Memory B cell (primary cell): ENCODE measurements at regions not wholly inside any gene's neighbourhood (a gene's known extent, or its start where the extent isn't known, plus 50 kb on each side); places are given as distances from the start of the nearest gene placed in this dataset.

Source experiments
- ATAC-seq: fragments of 150-1000 bp; cut with Tn5 transposase; 2 replicates; pipeline ENCODE4 v1.10.0; 2021; ENCODE audit warnings: low read depth, mild to moderate bottlenecking, moderate library complexity
- DNase-seq, 2 donors: peaks; one replicate each; pipeline ENCODE4 v3.0.0; 2022; ENCODE audit warnings: low spot score in 2 of 2
- H3K27ac Mint-ChIP-seq: one replicate; pipeline ENCODE4 v1.8.0; 2022; ENCODE audit warnings: mild to moderate bottlenecking, moderate library complexity, mixed read lengths
- H3K27me3 Mint-ChIP-seq: one replicate; pipeline ENCODE4 v1.8.0; 2022; ENCODE audit warnings: mixed read lengths
- H3K36me3 Mint-ChIP-seq: one replicate; pipeline ENCODE4 v1.8.0; 2022; ENCODE audit warnings: mild to moderate bottlenecking, mixed read lengths
- H3K4me1 Mint-ChIP-seq: one replicate; pipeline ENCODE4 v1.8.0; 2022; ENCODE audit warnings: mixed read lengths
- H3K4me3 Mint-ChIP-seq: one replicate; pipeline ENCODE4 v1.8.0; 2022; ENCODE audit warnings: mild to moderate bottlenecking, moderate library complexity, mixed read lengths
- H3K9me3 Mint-ChIP-seq: one replicate; pipeline ENCODE4 v1.8.0; 2022; ENCODE audit warnings: mixed read lengths

DNA sequence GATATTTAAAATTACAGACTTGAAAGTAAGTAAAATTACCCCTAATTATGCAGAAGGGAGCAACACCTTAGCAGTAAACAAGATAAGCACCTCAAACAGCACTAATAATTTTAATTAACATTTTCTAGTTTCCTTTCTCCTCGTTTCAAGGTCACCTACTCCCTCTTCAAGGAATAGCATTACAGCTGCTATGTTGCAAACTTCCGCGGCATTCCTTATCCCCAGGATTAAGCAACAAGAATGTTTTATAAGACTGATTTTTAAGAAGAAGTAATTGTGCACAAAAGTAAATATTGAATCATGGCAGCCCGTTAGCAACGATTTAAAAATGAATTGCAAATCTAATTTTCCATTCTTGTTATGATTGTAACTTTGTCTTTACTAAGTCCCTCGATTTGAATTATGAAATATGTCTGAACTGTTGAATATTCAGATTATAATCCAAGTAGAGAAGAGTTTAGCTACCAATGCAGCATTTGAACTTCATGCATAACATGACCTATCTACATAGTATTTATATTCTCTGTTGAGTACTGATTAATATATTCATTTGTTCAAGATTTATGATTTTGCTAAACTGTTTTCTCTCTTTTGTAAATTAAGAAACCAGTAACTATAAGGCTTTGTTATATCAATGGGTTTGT, 593.5 kb upstream of the MGMT start:
- Mint-ChIP-seq H3K27me3 (peaks cover 1% of the 10 kb centered on the region), H3K9me3 (no peaks in the 10 kb centered on the region), H3K36me3 (no peaks in the 10 kb centered on the region), H3K4me1 (no peaks in the 10 kb centered on the region), H3K27ac (no peak overlapping the region), H3K4me3 (no peak overlapping the region)
- ATAC-seq (no peak), DNase-seq (no peak)

DNA sequence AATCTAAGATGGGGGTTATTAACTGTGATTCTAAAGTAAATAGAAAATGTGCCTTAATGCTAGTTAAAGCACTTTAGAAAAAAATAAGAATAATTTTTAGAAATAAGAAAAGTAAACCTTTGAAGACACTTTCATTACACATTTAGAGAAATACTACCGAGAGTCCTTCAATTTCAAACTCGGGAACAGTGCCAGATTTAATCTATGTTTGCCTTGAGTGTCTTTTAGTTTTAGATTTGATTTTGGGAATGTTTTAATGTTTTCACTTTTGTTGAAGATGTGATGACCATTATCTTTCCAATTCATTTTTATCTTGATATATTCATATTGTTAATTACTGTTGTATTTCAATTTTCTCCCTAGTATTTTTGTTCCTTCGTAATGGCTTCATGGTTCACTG, 592.7 kb upstream of the MGMT start:
- H3K4me1 Mint-ChIP-seq: no peaks in the 10 kb centered on the region
- ATAC-seq (no peak), DNase-seq (no peak)
- H3K27ac Mint-ChIP-seq: no peak overlapping the region
- no peak overlapping the region for H3K4me3 Mint-ChIP-seq
- peaks cover 1% of the 10 kb centered on the region for H3K27me3 Mint-ChIP-seq
- no peaks in the 10 kb centered on the region for H3K36me3 Mint-ChIP-seq
- no peaks in the 10 kb centered on the region for H3K9me3 Mint-ChIP-seq

DNA sequence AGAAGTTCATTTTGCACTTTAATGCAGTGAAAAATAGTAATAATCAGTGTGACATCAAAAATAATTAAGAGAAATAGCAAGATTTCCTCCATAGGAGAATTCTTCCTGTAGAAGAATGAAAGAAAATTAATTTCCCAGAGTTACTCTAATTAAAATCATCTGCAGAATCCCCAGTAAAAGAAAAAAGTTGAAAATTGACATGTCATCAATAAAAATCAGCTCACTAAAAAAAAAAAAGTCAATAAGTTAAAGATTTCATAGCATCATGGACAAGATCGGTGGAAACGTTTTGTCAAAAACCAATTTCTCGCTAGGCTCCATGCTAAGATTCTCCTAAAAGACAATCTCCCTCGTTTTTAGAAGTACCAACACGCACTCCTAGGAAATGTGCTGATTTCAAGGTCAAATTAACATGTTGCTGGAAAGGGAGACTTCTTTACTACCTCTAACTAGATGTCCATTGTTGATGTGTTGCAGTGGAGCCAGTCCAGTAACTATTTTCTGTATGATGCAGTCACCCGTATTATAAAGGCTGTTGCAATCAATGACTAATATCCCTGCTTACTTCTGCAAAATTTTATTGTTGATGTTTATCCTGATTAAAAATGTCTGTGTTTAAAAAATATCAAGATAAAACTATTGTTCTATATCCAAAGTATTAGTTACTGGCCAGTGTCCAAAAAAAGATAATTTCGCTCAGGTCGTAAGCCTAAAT, 591.9 kb upstream of the MGMT start:
- H3K36me3 Mint-ChIP-seq: no peaks in the 10 kb centered on the region
- H3K9me3 Mint-ChIP-seq: no peaks in the 10 kb centered on the region
- peaks cover 1% of the 10 kb centered on the region for H3K27me3 Mint-ChIP-seq
- no peak overlapping the region for H3K27ac Mint-ChIP-seq
- ATAC-seq (no peak), DNase-seq (no peak)
- H3K4me1 Mint-ChIP-seq: no peaks in the 10 kb centered on the region
- H3K4me3 Mint-ChIP-seq: no peak overlapping the region

DNA sequence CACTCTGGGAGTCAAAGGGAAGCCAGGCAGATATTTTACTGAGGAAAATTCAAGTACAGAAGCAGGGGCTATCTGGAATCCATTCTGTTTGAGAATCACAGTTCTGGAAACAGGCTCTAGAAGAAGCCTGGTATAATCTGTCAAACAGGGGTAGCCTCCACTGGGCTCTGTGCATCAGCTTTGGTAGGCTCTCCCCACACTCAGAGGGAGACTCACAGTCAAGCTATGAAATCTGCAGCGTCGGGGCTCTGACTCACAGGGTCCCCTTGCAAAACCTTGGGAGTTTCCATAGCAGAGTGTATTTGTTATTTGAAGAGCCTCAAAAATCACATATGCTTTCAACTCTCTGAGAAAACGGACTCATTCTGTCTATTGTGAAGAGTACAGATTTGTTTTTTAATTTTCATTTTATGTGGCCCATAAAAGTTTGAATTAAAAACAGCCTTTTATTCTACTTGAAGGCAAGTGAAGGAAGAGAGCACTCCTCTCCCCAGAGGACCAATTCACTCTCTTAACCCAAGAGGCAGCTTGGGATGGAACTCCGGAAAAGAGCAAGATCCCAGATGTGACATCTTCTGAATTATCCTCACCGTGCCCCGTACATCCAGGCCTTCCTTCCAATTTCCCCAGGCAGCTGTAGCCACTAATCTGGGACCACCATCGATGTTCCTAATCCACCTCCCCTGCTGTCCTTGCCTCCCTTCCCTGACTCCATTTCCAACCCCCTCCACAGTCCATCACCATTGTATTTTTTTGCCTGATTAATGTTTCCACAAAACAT, 590.9 kb upstream of the MGMT start:
- Mint-ChIP-seq H3K27ac (no peak overlapping the region), H3K4me1 (no peaks in the 10 kb centered on the region), H3K36me3 (no peaks in the 10 kb centered on the region), H3K9me3 (no peaks in the 10 kb centered on the region), H3K27me3 (peaks cover 1% of the 10 kb centered on the region), H3K4me3 (no peak overlapping the region)
- ATAC-seq: no peak
- DNase-seq: no peak

DNA sequence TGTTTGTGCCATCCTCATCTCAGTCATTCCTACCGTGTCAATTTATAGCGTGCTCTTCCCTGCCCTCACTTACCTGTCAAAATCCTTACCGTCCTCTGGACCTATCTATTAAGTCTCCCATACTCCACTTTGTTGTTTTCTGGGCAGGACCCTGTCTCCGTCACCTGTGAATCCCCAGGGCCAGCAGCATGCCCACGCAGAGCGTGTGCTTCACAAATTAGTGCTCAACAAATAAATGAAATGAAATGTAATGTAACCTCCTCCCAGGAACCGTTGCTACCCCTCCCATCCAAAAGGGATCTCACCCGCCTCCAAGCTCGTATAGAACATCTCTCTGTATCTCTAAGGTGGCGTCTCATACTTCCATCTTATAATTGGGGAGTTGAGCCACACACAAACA, 589.9 kb upstream of the MGMT start:
- Mint-ChIP-seq H3K9me3 (peaks cover 2% of the 10 kb centered on the region), H3K27ac (no peak overlapping the region), H3K4me1 (no peaks in the 10 kb centered on the region), H3K36me3 (no peaks in the 10 kb centered on the region), H3K27me3 (peaks cover 1% of the 10 kb centered on the region), H3K4me3 (no peak overlapping the region)
- no peak for DNase-seq
- no peak for ATAC-seq

DNA sequence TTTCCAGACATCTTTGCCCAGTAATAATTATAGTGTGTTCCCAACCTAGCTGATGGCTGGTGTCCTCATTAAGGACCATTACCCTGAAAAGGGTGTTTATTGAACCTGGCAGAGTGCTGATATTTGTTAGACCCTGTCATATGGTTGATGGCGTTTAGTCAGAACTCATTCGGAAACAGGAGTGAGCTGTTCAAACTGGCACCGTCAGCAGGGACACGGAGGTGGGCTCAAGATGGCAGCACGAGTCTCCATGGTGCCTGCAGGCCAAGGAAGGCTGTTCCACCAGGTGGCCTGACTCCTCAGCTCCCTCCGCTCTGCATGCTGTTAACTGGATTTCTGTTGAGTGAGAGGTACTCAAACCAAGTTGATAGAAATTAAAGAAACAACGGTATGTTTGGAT, 589.1 kb upstream of the MGMT start:
- Mint-ChIP-seq H3K27ac (no peak overlapping the region), H3K27me3 (peaks cover 1% of the 10 kb centered on the region), H3K9me3 (peaks cover 2% of the 10 kb centered on the region), H3K4me3 (no peak overlapping the region), H3K4me1 (no peaks in the 10 kb centered on the region), H3K36me3 (no peaks in the 10 kb centered on the region)
- DNase-seq (no peak), ATAC-seq (no peak)

DNA sequence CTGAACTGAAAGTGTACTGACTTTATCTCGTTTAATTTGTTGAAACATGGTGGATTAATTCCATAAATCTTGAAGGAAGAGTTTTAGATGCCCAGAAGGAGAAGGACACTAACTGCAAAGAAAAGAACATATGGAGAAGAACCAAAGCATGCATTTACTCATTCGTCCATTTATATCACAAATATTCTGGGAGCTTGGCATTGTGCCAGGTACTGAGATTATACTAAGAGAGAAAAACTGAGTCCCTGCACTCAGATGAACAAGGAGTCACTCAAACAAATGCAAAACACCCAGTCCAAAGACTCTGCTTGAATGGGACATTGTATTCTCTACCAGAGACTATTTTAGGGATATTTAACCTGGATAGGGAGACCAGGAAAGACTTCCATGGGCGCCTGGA, 588.0 kb upstream of the MGMT start:
- DNase-seq: no peak
- peaks cover 2% of the 10 kb centered on the region for H3K9me3 Mint-ChIP-seq
- no peak overlapping the region for H3K4me3 Mint-ChIP-seq
- H3K27ac Mint-ChIP-seq: no peak overlapping the region
- no peaks in the 10 kb centered on the region for H3K36me3 Mint-ChIP-seq
- no peaks in the 10 kb centered on the region for H3K4me1 Mint-ChIP-seq
- peaks cover 1% of the 10 kb centered on the region for H3K27me3 Mint-ChIP-seq
- ATAC-seq: no peak

DNA sequence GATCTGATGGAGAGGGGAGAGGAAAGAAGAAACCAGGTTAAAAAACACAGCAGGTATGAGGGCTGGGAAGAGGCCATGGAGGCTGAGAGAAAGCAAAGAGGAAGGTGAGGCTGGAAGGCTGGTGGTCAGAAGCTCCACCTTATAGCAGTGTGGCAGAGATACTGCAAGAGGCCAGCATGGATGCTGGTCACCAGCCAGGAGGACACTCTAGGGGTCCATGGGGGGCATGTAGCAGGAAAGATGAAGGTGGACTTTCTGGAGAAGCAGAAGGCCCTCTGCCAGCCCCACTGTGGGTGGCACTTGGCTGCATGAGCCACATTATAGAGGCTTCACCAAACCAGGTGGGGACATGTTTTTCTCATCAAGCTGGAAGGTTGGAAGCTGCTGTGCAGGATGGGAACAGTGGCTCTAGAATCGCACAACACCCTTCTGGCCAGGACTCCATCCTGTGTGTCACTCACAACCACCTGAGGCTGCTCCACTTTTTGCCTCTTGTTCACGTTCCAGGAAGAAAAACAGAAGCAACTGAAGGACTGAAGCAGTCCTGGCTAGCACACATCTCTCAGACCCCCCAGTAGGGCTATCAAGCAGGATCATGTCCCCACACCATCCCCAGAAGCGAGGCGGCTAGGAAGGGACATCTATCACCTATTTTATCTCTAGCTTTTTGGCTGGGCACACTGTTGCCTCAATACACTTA, 587.5 kb upstream of the MGMT start:
- Mint-ChIP-seq H3K9me3 (peaks cover 2% of the 10 kb centered on the region), H3K27me3 (peaks cover 1% of the 10 kb centered on the region), H3K27ac (no peak overlapping the region), H3K4me1 (no peaks in the 10 kb centered on the region), H3K4me3 (no peak overlapping the region), H3K36me3 (no peaks in the 10 kb centered on the region)
- ATAC-seq (no peak), DNase-seq (no peak)

DNA sequence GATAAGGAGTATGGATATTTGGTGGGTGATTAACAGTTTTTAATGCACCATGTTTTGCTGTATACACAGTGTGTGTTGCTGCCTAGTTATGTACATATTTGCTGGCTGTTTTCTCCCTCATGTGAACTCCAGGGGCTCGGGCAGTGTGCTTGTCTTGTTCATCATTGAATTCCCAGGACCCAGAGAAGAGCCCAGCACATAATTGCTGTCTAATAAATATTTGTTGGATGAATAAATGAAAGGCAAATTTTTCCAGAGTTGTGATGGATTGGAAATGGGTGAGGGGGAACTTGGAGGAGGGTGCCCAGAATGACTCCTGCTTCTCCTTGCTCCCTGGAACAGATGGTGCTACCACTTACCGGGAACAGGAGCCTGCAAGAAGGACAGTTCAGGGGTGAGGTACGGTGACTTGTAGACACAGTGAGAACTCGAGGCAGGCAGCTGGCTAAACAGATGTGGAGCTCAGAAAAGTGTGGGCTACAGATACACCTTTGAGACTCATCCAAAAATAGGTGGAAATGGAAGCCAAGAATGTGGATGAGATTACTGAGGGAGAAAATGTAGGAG, 586.8 kb upstream of the MGMT start:
- H3K9me3 Mint-ChIP-seq: peaks cover 2% of the 10 kb centered on the region
- H3K36me3 Mint-ChIP-seq: no peaks in the 10 kb centered on the region
- H3K4me1 Mint-ChIP-seq: no peaks in the 10 kb centered on the region
- peaks cover 1% of the 10 kb centered on the region for H3K27me3 Mint-ChIP-seq
- no peak overlapping the region for H3K27ac Mint-ChIP-seq
- no peak overlapping the region for H3K4me3 Mint-ChIP-seq
- DNase-seq: no peak
- ATAC-seq: no peak

DNA sequence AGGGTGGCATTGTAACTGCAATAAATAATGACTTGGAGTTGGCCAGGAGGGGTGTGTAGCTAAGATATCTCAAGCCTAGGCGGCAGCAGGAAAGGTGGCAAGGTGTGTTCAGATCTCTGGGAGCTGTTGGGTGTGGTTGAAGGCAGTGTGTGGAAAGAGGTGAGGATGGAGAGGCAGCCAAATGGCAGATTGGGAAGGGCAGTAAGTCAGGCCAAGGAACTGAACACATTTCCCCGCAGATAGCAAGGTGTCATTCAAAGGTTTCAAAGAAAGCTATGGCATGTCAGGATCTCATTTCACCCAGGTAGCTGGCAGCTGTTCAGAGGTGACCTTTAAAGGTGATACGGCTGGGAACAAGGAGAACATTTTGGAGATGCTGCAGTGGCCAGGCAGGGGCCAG, 586.0 kb upstream of the MGMT start:
- ATAC-seq (no peak), DNase-seq (no peak)
- no peaks in the 10 kb centered on the region for H3K4me1 Mint-ChIP-seq

DNA sequence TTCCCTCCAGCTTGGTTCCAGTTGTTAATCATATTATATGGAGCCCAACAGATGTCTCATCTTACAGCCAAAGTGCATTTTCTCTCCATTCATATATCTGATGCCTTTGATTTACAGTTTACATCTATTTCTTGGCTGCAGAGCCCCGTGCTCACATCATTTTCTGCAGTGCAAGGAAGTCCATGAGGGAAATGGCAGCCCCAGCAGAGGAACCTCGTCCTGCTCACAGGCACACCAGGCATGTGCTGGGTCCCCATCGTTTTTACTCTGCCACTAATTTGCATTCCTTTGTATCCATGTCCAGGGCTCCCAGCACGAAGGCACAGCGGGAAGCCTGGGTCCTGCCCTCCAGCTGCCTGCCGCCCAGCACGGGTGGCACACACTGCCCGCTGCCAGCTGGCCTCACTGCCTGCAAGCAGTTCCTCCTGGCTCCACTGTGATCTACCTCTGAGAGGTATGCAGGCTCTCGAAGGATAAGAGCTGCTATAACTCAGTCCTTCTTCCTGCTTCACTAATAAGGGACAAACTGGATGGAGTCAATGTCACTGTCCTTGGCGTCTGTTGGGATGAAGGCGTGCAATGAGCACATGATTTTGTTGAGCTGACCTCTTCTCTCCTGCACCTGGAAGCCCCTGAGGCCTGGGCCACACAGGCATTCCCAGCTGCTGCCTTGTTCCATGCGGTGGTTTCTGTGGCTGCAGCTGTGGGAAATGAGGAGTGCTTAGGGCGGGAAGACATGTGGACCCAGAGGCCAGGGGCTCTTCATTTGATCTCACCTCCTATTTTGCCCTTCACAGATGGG, 583.6 kb upstream of the MGMT start:
- ATAC-seq: no peak
- H3K27me3 Mint-ChIP-seq: peaks cover 4% of the 10 kb centered on the region
- H3K9me3 Mint-ChIP-seq: peaks cover 7% of the 10 kb centered on the region
- H3K4me1 Mint-ChIP-seq: no peaks in the 10 kb centered on the region
- H3K4me3 Mint-ChIP-seq: no peak overlapping the region
- no peak for DNase-seq
- H3K27ac Mint-ChIP-seq: no peak overlapping the region
- H3K36me3 Mint-ChIP-seq: no peaks in the 10 kb centered on the region

More for the DNA sequence above, 586.0 kb upstream of the MGMT start:
- Mint-ChIP-seq H3K4me3 (no peak overlapping the region), H3K27me3 (peaks cover 1% of the 10 kb centered on the region), H3K27ac (no peak overlapping the region), H3K36me3 (no peaks in the 10 kb centered on the region), H3K9me3 (peaks cover 2% of the 10 kb centered on the region)

DNA sequence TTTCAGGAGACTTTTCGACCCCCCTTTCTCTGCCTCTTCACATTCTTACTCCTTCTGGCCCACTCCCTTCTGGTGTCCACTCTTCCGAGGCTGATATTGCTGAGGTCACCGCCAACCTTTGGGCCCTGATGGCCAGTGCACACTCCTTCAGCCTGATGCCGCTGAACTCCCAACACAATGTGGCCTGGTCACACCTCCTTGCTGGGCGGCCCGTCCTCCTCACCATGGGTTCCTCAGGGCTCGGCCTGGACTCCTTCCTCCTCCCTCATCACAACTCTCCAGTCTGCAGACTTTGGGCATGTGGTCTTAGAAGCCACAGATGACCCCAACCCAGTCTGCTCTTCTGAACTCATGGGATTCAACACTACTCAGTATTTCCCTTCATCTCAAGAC, 583.0 kb upstream of the MGMT start:
- DNase-seq: no peak
- Mint-ChIP-seq H3K4me3 (no peak overlapping the region), H3K4me1 (no peaks in the 10 kb centered on the region), H3K9me3 (peaks cover 10% of the 10 kb centered on the region), H3K27me3 (peaks cover 4% of the 10 kb centered on the region), H3K27ac (no peak overlapping the region), H3K36me3 (no peaks in the 10 kb centered on the region)
- ATAC-seq: no peak

DNA sequence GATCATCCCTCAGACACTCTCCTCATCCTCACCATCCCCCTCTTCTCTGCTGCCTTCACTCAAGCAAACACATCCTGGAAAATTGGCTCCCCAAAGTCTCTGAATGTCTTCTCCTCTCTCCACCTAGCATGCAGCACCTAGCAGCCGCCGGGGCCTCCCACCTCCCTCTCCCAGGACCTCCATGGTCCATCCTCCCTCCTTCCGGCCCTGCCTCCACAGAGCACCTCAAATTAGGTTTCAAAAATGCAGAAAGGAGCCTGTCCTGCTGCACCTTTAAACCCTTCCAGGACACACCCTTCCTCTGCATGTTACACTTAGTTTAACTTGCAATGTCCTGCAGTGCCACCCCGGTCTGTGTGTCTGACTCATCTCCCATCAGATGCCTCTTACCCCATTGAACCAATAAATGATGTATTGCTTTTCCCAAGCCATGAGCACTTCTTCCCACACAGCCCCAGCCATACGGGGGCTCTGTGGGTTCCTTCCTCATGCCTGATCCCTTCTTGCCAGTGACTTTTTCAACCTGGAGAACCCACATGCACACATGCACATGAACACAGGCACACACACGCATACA, 582.5 kb upstream of the MGMT start:
- ATAC-seq: no peak
- no peak overlapping the region for H3K4me3 Mint-ChIP-seq
- H3K9me3 Mint-ChIP-seq: peaks cover 10% of the 10 kb centered on the region

More for the DNA sequence above, 582.5 kb upstream of the MGMT start:
- H3K27me3 Mint-ChIP-seq: peaks cover 4% of the 10 kb centered on the region
- no peaks in the 10 kb centered on the region for H3K36me3 Mint-ChIP-seq
- H3K27ac Mint-ChIP-seq: no peak overlapping the region
- H3K4me1 Mint-ChIP-seq: no peaks in the 10 kb centered on the region
- DNase-seq: no peak
